Endothelial cell of umbilical vein (primary cell): ENCODE measurements at regions not wholly inside any gene's neighbourhood (a gene's known extent, or its start where the extent isn't known, plus 50 kb on each side); places are given as distances from the start of the nearest gene placed in this dataset.

Experiments used
- CTCF ChIP-seq, 2 donors: IDR thresholded peaks; 1 replicate in 1 of 2; 2 replicates in 1 of 2; pipeline ENCODE4 v1.5.1; 2011; ENCODE audit warnings: low read length in 2 of 2, mild to moderate bottlenecking in 2 of 2, moderate library complexity in 2 of 2, control low read depth in 1 of 2, inconsistent platforms in 1 of 2, low read depth in 1 of 2; ENCODE audit not compliant: insufficient read depth in 1 of 2; ENCODE audit errors: extremely low read depth in 1 of 2
- JUN ChIP-seq: IDR thresholded peaks from 2 replicates; pipeline ENCODE4 v1.6.1; 2011; ENCODE audit warnings: borderline replicate concordance, low read depth; ENCODE audit not compliant: insufficient read length, insufficient read depth
- POLR2A ChIP-seq: IDR thresholded peaks from 2 replicates; pipeline ENCODE4 v1.6.1; 2012; ENCODE audit warnings: low read depth, mild to moderate bottlenecking, control low read depth, low read length
- POLR2AphosphoS5 ChIP-seq: IDR thresholded peaks from 2 replicates; pipeline ENCODE4 v1.6.1; 2012; ENCODE audit warnings: low read depth, mild to moderate bottlenecking, control low read depth, low read length, moderate library complexity; ENCODE audit not compliant: insufficient read depth

- no peak for TF ChIP-seq CTCF (IDR thresholded peaks at IDR 0.05; ENCODE audit: extremely low read depth in 1 of 2, insufficient read depth in 1 of 2, low read depth in 1 of 2, low read length in 2 of 2)
- TF ChIP-seq POLR2AphosphoS5, result no peak
- TF ChIP-seq POLR2A, result no peak
- TF ChIP-seq JUN, result no peak
These were observed 308.4 kb upstream of the COL3A1 start for GRCh38 chr2:188665727-188666304.
